ENCODE measurements at regions not wholly inside any gene's neighbourhood (a gene's known extent, or its start where the extent isn't known, plus 50 kb on each side); places are given as distances from the start of the nearest gene placed in this dataset.

DNA sequence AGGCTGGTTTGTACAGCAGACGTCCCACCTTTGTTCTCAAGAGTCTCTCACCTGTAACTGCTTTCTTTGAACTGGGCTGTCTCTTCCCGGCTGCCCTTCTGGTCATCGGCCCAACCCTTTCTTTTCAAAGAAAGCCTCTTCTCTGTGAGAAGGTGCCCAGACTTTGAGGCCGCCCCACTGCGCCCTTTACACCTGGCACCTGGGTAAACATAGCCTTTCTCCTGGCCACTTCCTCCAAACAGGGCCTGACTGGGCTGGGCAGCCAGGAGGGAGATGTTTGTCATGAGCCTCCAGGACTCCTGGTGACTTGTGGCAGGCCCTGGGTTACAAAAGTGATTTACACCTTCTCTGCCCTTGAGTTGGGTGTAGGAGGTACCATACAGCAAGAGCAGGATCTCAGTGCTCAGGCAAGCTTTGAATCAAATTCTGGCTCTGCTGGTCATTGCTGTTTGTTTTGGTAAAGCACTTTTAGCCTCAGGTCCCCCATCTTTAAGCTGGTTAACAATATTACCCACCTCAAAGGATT lies 127.2 kb upstream of the CXCL14 start:
- TF ChIP-seq, protein P1, sequence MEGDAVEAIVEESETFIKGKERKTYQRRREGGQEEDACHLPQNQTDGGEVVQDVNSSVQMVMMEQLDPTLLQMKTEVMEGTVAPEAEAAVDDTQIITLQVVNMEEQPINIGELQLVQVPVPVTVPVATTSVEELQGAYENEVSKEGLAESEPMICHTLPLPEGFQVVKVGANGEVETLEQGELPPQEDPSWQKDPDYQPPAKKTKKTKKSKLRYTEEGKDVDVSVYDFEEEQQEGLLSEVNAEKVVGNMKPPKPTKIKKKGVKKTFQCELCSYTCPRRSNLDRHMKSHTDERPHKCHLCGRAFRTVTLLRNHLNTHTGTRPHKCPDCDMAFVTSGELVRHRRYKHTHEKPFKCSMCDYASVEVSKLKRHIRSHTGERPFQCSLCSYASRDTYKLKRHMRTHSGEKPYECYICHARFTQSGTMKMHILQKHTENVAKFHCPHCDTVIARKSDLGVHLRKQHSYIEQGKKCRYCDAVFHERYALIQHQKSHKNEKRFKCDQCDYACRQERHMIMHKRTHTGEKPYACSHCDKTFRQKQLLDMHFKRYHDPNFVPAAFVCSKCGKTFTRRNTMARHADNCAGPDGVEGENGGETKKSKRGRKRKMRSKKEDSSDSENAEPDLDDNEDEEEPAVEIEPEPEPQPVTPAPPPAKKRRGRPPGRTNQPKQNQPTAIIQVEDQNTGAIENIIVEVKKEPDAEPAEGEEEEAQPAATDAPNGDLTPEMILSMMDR (IDR thresholded peaks at IDR 0.05; ENCODE audit: low read depth, low read length, missing input control): no peak
- TF ChIP-seq SP1 (IDR thresholded peaks at IDR 0.05) (no peak), GABPA (IDR thresholded peaks at IDR 0.05 in 1 of 2, conservative IDR thresholded peaks at IDR 0.05 in 1 of 2) (no peak), FOXA1 (IDR thresholded peaks at IDR 0.05) (no peak), RAD21 (IDR thresholded peaks at IDR 0.05) (no peak), TAF1 (conservative IDR thresholded peaks at IDR 0.05) (no peak), EGR1 (IDR thresholded peaks at IDR 0.05; ENCODE audit: low read depth in 2 of 2) (no peak), NR2F2 (IDR thresholded peaks at IDR 0.05) (no peak), YY1 (IDR thresholded peaks at IDR 0.05) (no peak)
- TF ChIP-seq, protein P2, sequence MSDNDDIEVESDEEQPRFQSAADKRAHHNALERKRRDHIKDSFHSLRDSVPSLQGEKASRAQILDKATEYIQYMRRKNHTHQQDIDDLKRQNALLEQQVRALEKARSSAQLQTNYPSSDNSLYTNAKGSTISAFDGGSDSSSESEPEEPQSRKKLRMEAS (IDR thresholded peaks at IDR 0.05): no peak

All from liver (tissue), 3 donors.